Stimulated activated CD4-positive, alpha-beta T cell treated with anti-CD3 and anti-CD28 coated beads, Interleukin-2, amount 100 ng/mL, for 48 hours (primary cell): ENCODE measurements at regions not wholly inside any gene's neighbourhood (a gene's known extent, or its start where the extent isn't known, plus 50 kb on each side); places are given as distances from the start of the nearest gene placed in this dataset.
"Not testable (repeated sequence)": the region's sequence is repeated elsewhere in the genome, so short reads cannot be mapped to it uniquely, and the experiment has no call there.

Source experiments
- DNase-seq, 2 donors: peaks; one replicate each; pipeline ENCODE4 v3.0.0-alpha.2; 2020

DNA sequence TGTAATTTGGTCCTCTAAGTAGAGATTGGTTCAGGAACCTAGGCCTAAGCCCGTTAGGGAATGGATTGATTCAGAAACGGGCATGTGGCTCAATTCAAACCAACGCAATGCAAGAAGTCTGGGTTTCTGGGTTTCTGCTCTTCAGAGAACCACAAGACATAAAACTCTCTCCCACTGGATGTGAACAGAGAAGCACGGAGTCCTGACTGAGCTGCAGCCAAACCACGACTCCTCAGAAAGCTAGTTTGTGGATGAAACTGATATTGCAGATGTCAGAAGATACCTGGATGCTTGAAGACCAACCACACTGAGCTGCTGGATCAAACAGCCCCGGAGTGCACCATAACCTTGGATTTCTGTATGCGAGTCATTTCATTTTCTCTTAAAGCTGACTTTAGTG, 50.0 kb downstream of the SOD2 start:
- DNase-seq = no peak

DNA sequence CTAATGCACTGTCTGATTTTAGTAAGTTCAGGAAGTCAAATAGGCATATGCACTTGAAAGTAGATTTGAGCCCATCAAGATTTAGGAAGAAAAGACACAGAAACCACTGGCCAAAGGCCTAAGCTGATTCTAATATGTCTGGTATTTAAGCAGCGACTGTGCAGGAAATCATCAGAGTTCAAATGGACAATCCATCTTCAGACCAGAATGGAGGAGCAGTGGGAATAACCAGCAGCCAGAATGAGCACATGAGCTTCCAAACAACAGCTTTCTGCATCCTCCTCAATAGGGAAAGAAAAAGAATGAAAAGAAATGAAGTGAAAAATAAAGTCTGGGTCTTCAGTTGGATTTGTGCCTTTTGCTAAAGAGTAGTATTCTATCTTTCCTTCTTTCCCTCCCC, 50.6 kb downstream of the SOD2 start:
- no peak for DNase-seq

DNA sequence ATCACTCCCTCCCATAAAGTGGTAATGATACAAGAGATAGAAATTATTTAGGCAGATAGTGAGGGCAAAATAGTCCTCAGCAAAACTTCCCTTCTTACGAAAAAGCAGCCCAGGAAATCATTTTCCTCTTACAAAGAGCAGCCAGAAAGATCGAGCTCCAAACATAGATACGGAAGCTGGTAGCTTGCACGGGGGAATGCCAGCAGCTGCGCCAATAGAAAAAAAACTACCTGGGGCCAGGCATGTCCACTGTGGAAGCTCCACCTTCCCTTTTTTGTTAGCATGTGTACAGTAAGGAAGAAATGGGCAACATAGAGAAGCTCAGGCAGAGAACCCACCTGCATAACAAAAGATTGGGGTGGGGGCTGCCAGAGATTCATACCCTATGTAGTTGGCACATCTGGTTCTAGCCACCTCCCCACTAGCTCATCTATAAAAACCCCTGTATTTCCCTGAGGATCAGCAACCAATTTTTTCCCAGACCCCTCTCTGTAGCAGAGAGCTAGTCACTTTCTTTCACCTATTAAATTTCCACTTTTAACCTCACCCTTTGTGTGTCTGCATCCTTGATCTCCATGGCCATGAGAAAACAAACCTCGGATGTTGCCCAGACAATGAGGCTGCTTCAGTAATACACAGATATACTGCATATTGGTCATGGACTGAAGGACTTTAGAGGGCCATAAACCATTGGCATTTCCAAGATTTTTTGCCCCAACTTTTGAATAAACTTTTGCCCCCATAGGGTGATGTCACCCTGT, 52.1 kb downstream of the SOD2 start:
- no peak for DNase-seq

DNA sequence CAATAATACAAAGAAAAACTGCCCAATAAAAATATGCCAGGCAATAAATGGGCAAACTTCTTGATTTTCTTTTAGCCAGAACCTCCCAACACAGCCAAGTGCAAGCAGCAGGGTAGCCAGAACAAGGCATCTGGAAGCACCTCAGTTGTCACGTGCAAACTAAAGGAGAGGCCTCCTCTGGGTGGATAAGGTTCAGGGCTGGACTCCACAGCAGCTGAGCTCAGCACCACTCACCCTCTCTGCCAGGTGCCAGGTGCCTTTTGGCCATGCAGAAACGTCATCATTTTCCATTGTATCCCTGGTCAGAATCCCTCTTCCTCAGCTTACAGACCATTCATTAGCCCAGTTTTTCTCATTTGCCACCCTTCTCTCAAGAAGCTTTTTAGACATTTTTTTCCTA, 52.7 kb downstream of the SOD2 start:
- no peak for DNase-seq

DNA sequence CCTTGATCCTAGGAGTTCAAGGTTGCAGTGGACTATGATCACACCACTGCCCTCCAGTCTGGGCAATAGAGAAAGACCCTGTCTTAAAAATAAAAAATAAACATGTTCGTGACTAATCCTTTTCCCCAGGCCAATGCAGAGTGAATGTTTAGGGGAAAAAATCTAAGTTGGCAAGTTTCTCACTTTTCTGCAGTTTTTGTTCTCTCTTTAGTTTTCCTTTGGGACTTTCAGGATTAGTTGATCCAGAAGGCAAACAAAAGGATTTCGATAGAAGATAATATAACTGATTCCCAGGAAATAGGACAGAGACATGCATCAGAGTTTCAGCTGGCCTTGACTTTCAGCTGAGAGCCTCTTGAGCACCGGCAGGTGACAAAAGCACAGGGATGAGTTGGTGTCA, 53.3 kb downstream of the SOD2 start:
- no peak for DNase-seq

DNA sequence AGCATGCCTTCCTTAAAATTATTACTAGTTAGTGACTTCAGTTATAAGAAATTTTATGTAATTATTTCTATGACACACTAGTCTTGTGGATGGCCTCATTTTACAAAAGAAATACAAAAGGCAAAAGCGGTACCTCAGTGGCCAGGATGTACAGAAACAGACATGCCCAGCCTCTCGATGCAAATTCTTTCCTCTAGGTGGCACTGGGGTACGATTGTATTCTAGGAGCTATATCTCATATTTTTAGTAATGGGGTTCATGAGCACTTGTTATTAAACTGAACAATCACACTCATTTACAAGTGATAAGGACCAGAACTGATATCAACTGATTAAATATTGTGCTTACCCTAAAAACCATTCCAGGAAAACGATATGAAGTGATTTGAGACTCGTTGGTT, 59.8 kb downstream of the SOD2 start:
- DNase-seq = no peak

DNA sequence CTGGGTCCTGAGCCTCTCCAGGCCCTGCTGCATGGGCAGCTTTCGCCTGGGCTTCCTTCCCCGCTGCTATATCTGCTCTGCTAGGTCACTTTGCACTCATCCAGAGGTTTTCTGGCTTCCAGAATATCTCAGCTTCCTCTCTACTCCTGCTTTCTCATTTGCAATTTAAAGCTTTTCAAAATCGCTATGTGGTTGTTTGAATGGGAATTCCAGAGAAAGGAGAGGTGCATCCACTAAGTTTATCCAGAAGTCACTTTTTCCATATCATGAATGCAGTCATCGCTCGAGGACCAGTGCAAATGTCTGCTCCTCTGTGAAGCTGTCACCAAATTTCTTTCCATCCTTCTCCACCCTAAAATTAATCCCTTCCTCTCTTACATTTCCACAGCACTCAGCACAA, 61.2 kb downstream of the SOD2 start:
- DNase-seq = no peak

DNA sequence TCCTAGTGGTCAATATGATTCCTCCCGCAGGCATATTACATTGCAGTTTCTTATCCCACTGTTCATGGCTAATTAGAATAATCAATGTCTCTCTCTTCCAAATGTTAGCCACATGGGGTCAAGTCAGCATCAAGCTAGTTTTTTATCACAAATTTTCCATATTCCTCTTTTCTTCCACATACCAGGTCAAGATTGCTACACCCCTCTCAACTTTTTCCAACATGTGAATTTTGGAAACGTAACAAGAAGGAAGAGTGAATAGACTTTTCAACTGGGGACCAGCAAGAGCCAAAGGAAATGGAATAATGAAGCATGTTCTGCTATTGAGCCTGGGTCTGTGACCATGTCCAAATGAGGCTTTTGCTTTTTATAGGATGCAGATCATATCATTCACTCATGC, 65.1 kb downstream of the SOD2 start:
- DNase-seq = no peak

DNA sequence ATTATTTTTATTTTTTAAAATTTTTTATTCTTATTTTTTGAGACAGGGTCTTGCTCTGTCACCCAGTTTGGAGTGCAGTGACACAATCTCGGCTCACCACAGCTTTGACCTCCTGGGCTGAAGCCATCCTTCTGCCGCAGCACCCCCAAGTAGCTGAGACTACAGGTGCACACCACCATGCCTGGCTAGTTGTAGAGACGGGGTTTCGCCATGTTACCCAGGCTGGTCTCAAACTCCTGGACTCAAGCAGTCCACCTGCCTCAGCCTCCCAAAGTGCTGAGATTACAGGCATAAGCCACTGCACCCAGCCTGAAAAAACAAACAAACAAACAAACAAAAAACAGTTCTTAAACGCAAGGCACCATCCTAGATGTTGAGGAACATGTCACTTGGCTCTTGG, 66.5 kb downstream of the SOD2 start:
- not testable (repeated sequence) for DNase-seq

DNA sequence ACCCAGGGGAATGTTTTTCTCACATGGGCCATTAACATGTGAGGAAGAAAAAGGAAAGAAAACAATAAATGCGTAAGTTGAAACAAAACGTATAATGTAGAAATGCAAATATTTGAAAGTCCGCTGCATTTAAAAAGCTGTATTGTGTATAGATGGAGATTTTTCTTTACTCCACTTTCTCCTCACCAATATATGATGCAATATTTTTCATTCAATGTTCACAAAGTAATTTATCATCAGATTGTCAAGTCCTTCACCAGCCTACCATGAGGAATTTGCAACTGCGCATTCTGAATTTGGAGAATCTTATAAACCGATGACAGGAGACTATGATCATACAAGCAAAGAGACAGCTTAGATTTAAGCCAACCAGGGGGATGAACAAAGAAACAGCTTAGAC, 69.9 kb downstream of the SOD2 start:
- no peak for DNase-seq

DNA sequence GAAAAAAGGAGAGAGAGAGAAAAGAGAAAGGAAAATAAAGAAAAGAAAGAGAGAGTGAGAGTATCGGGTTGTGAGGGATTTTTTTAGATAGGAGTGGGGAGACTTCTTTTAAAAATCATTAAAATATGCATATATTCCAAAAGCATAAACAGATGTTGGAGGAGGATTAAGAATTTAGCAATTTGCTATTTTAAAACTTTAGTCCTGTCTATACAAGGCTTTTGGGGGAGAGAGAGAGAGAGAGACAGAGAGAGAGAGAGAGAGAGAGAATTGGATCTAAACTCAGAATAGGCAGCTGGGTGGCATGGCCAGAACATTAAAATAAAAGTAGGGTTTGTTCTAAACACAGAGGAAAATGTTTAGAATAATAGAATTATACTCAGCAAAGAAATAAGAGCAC, 72.1 kb downstream of the SOD2 start:
- no peak for DNase-seq

DNA sequence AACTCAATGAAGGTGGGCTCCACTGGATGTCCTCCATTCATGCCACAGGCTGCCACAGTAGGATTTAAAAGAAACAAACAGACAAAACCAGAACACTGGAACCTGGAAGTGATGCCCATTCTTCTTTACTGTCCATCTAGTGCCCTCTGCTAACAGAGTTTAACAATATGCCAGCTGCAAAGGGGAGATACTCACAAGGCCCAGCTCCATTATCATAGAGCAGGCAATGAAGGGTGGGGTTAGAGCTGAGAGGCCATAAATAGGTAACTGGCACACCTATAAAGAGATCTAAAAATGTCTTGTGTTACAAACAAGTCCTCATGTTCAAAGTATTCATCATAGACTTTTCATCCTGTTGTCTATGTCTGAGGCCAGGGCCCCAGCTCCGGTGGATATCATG, 75.6 kb downstream of the SOD2 start:
- DNase-seq = no peak

DNA sequence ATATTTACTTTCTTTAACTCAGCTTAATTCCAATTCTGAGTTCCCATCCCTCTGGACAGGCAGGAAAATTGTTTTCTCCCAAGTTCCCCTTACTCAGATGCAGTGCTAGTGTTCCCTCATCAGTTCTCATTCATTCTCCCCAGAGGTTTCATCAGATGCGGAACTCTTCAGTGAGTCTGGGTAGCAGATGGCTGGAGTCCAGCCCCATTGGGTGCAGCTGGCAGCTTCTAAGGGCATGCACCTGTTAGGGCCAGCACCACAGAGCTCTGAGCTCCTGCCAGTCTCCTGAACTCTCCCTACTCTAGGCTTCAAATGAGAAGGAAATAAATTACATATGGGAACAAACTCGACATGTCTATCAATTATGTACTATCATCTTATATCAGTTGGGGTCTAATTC, 76.6 kb downstream of the SOD2 start:
- no peak for DNase-seq

DNA sequence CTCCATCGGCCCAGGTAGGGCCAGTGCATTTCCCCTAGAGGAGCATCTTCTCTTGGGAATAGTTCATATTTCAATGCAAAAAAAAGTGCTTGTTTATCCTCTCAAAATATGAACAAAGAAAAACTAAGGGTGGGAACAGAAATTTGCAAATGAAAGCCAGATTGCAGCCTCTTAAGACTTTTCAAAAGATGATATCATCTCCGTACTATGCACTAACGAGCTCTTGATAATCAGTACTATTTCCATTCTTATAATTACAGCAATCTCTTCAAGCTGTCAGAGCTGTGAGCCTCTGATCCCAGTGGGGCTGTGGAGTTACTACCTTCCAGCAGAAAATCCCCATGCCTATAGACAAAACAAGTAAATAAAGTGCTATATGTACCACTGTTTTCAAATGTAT, 77.1 kb downstream of the SOD2 start:
- DNase-seq = no peak

DNA sequence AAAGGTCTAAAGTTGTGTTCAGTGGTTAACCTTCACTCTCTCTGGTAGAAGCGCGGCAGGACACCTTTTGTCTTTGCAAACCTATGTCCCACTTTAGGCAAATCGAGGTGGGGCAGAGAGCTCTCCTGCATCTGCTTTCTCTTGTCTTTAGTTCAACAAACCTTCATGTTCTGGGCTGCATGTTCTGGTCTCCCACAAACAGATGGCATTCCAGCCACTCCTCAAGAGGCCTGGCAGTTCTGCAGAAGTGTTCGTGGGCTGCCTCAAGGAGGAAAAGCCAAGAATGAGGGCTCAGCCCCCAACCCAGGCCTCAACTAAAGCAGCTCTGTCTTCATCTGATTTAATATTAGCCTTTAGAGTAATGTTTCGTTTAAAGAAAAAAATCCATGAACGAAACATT, 82.2 kb downstream of the SOD2 start:
- no peak for DNase-seq

DNA sequence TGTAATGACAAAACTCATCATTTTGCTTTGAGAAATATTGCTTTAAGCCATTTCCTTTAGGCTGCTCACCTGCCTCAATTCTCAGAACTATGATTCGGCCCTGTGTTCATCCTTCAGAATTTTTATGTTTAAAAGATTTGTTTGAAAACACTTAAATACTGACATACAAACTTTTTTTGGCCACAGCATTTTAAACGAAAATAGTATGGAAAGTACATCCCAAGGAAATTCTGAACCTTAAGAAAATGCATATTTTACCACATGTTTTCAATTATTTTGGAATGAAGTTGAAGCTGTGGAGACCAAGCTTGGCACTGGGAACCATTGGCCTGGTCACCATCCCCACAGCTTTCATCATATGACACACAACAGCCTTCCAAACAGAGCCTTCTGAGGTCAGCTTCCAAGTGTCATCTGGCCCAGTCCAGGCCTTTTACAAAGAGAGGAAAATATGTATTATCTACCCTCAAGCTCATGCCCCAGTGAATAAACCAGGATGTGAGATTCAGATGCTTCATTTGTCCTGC, 83.3 kb downstream of the SOD2 start:
- DNase-seq = no peak

DNA sequence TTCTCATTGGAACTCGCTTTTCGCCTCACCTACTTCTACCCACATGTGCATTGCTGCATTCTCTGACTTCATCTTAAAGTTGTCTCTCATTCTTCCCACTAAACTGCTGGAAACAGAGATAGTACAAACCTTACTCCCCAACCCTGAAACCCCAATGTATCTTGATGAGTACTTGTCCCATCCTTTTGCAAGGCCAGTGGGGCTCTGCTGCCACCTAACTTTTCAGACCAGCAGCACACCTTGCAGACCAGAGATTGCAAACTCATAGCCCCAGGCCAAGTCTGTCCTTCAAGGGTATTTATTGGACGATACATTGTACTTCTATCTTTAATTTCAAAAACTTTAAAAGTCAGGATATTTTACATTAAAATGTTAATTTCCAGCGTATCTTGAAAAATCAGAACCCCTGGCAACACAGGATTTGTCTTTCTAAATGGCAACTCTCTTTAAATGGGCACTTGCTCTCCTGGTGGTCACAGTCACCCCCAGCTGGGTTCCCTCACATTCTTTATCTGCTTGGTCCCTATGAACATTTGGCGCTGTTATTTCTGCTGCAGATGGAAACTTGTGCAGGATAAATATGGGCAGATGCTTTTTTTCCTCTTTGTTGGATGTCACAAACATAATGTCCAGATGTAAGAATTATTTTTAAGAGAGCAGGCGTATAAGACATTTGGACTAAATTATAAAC, 83.9 kb downstream of the SOD2 start:
- DNase-seq = peak in 1 of 2 donors; percentile 7

DNA sequence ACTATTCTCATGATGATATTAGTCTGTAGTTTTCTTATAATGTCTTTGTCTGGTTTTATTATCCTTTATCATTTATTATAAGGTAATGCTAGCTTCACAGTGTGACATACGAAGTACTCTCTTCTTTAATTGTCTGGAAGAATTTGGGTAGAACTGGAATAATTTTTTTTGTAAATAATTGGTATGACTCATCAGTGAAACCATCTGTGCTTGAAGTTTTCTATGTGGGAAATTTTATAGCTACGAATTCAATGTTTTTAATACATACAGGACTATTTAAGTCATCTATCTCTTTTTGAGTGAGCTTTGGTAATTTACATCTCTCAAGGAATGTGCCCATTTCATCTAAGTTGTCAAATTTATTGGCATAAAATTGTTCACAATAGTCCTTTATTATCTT, 86.3 kb downstream of the SOD2 start:
- DNase-seq = no peak

DNA sequence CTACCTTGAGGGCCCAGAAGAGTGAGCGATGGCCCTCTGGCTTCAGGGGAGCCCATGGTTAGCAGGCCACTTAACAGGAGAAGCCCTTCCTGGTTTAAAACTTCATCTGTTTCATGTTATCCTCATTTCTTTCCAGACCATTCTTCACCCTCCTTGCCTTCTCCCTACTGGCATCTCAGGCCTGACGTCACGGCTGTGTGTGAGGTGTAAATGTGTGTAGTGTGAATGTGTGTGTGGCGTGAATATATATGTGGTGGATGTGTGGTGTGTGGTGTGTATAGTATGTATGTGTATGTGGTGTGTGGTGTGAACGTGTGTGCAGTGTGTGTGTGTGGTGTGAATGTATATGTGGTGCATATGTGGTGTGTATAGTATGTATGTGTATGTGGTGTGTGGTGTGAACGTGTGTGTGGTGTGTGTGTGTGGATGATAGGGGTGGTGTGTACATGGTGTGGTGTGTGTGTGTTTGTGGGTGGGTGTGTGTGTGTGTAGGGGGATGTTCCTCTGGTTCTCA, 88.5 kb downstream of the SOD2 start:
- no peak for DNase-seq

DNA sequence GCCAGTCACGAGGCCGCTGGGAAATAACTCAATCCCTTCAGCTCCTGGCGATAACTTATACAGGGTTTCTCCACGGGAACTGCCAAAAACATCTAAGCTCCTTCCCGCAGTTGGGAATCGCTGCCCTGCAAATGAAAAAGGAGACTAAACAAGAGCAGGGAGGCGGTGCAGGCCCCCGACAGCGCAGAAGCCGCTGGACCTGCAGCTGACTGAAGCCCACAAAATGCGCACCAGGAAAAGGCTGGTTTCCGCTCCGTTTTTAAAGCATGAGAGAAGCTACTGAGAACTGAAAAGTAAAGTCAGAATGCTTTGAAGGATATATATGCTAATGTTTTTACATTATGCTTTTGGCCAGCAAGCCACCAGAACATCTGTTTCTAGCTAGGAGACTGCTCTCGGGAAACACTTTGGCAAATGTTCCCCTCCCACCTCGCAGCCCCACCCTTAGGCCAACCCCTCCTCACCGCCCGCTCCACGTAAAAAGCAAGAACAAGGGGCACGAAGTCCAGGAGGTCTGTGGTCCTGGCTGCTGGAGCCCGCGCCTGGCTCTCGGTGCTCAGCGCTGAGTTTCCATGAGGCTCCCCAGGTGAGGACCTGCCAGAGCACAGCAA, 90.5 kb downstream of the SOD2 start:
- no peak for DNase-seq

DNA sequence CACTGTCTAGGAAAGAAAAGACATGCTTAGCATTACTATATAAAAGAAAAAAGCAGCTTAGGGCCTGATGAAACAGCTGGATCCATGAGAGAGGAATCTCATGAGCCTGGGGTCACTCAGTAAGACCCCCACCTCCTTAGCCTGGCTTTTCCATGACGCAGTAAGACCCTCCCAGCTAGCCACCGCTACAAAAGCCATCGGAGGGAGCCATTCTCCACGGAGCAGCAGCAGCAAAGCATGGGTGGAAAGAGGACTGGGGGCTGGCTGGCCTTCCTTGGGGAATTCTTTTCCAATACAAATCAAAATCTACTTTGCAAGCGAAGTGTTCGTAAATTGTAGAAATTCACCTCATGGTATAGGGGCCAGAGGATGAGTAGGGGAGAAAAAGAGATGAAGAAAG, 91.8 kb downstream of the SOD2 start:
- no peak for DNase-seq

DNA sequence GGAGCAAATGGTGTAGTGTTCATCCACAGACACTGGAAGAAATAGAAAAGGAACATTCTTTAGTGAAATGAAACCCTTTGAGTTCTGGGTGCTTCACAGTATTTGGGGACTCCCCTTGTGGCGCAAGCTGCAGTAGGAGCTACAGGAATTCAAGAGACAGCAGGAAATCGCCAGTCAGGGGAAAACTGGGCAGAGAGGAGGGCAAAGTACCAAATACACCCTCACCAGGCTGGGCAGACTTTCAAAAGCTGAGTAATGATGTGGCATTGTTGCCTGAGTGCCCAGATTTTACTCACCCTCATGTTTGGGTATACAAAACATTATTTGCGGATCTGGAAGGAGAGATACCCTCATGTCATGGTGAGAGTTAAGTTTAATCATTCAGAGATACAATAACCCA, 97.9 kb downstream of the SOD2 start:
- DNase-seq = peak in 1 of 2 donors; percentile 6

DNA sequence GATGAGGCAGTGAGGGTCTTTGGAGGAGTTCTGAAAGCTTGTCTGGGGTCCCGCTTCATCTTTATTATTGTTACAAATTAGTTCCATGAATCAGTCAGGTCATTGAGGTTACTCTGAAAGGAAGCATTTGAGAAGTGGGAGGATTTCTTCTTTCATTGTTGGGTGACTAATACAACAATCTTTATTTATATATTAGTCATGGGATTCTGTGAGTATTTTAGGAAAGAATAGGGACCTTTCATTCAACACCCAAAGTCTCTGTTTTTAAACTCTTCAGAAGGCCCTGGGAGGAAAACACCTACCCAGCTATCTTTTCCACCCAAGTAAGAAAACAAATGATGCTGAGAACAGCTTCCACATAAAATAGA, 98.3 kb downstream of the SOD2 start:
- no peak for DNase-seq

DNA sequence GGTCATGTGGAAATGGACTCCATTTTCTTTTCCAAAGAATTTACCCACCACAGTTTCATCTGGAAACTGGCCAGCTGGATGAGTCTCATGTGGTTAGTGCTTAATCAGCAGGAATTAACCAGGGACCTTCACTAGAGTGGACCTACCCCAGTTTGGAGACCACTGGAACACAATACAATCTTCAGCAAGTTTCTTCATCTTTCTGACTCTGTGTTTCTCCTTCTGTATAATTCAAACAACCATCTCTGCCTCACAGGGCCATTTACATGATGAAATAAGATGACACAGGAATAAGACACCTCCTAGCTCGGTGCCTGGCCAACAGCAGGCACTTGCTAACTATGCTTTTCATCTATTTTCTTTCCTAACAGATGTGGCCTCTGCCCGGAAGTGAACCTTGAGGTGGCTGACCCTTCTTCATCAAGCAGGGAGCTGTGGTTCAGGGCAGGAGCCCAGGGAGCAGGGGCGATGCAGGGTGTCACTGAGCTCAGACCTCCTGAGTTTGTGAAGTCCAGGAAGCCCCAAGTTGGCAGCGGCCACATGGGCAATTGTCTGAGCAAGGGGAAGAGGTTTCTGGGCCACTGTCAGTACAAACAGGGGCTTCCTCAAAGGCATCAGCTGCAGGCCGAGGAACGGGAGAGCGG, 98.8 kb downstream of the SOD2 start:
- no peak for DNase-seq
